ENCODE measurements at regions not wholly inside any gene's neighbourhood (a gene's known extent, or its start where the extent isn't known, plus 50 kb on each side); places are given as distances from the start of the nearest gene placed in this dataset.

GRCh38 chr3:72533591-72534473, 314.4 kb downstream of the SHQ1 start:
- peak in 1 of 2 donors; percentile 30 for DNase-seq
- Histone ChIP-seq H3K27me3 (no peaks in the 10 kb centered on the region), H3K27ac (no peak overlapping the region), H3K9me3 (no peaks in the 10 kb centered on the region), H3K4me3 (no peak overlapping the region), H3K4me1 (no peaks in the 10 kb centered on the region), H3K36me3 (no peaks in the 10 kb centered on the region)
- peak in 1 of 2 donors; percentile 54 for ATAC-seq (ENCODE audit: low FRiP score in 2 of 2)
- 72 to 80% methylated on average over 8 of the region's 8 CpGs for WGBS, 2 donors
- TF ChIP-seq EP300 (IDR thresholded peaks at IDR 0.05) (no peak), CTCF (IDR thresholded peaks at IDR 0.05) (no peak), POLR2AphosphoS5 (IDR thresholded peaks at IDR 0.05) (no peak), POLR2A (IDR thresholded peaks at IDR 0.05) (no peak)

GRCh38 chr3:72530426-72530825, 317.8 kb downstream of the SHQ1 start:
- Histone ChIP-seq H3K4me1 (no peaks in the 10 kb centered on the region), H3K36me3 (no peaks in the 10 kb centered on the region), H3K27me3 (no peaks in the 10 kb centered on the region), H3K4me3 (no peak overlapping the region), H3K9me3 (no peaks in the 10 kb centered on the region), H3K27ac (no peak overlapping the region)
- ATAC-seq (ENCODE audit: low FRiP score in 2 of 2): no peak
- DNase-seq: no peak
- TF ChIP-seq POLR2AphosphoS5 (IDR thresholded peaks at IDR 0.05) (no peak), POLR2A (IDR thresholded peaks at IDR 0.05) (no peak), EP300 (IDR thresholded peaks at IDR 0.05) (no peak), CTCF (IDR thresholded peaks at IDR 0.05) (no peak)

GRCh38 chr3:72529081-72529480, 319.2 kb downstream of the SHQ1 start:
- H3K27me3 ChIP-seq: no peaks in the 10 kb centered on the region
- no peak for TF ChIP-seq POLR2AphosphoS5 (IDR thresholded peaks at IDR 0.05)
- TF ChIP-seq EP300 (IDR thresholded peaks at IDR 0.05): no peak
- TF ChIP-seq POLR2A (IDR thresholded peaks at IDR 0.05): no peak
- TF ChIP-seq CTCF (IDR thresholded peaks at IDR 0.05): no peak
- no peak overlapping the region for H3K4me3 ChIP-seq
- ATAC-seq (ENCODE audit: low FRiP score in 2 of 2): no peak
- H3K36me3 ChIP-seq: no peaks in the 10 kb centered on the region
- 78 to 81% methylated on average over 4 of the region's 4 CpGs for WGBS, 2 donors
- DNase-seq: no peak
- no peaks in the 10 kb centered on the region for H3K9me3 ChIP-seq
- H3K27ac ChIP-seq: no peak overlapping the region
- no peaks in the 10 kb centered on the region for H3K4me1 ChIP-seq

GRCh38 chr3:72523429-72524151, 324.7 kb downstream of the SHQ1 start:
- ATAC-seq (ENCODE audit: low FRiP score in 2 of 2) (peak; percentile 69 to 86), DNase-seq (peak in 1 of 2 donors; percentile 67)
- Histone ChIP-seq H3K4me3 (no peak overlapping the region), H3K27ac (peak overlapping the region; percentile 47 to 71 (median 58)), H3K36me3 (no peaks in the 10 kb centered on the region), H3K4me1 (peaks cover 12 to 17% (median 13%) of the 10 kb centered on the region in 4 donors), H3K9me3 (no peaks in the 10 kb centered on the region), H3K27me3 (no peaks in the 10 kb centered on the region)
- 25 to 30% methylated on average over 8 to 9 of the region's 9 CpGs for WGBS, 2 donors
- no peak for TF ChIP-seq POLR2A (IDR thresholded peaks at IDR 0.05)
- TF ChIP-seq CTCF (IDR thresholded peaks at IDR 0.05): no peak
- TF ChIP-seq POLR2AphosphoS5 (IDR thresholded peaks at IDR 0.05): no peak
- no peak for TF ChIP-seq EP300 (IDR thresholded peaks at IDR 0.05)
